ENCODE measurements at regions not wholly inside any gene's neighbourhood (a gene's known extent, or its start where the extent isn't known, plus 50 kb on each side); places are given as distances from the start of the nearest gene placed in this dataset.
"Not testable (repeated sequence)": the region's sequence is repeated elsewhere in the genome, so short reads cannot be mapped to it uniquely, and the experiment has no call there.

- no peak for DNase-seq (ENCODE audit: extremely low read depth in 1 of 2, low read depth in 1 of 2)
Observed at GRCh38 chr14:71804992-71805391, 127.2 kb upstream of the RGS6 start.

GRCh38 chr14:71807049-71807448 lies 125.2 kb upstream of the RGS6 start:
- DNase-seq (ENCODE audit: extremely low read depth in 1 of 2, low read depth in 1 of 2): not testable (repeated sequence)

- not testable (repeated sequence) for DNase-seq (ENCODE audit: extremely low read depth in 1 of 2, low read depth in 1 of 2)
Observed at GRCh38 chr14:71810800-71811199, 121.4 kb upstream of the RGS6 start.

GRCh38 chr14:71812693-71813092 lies 119.5 kb upstream of the RGS6 start:
- DNase-seq (ENCODE audit: extremely low read depth in 1 of 2, low read depth in 1 of 2): no peak

- no peak for DNase-seq (ENCODE audit: extremely low read depth in 1 of 2, low read depth in 1 of 2)
Observed at GRCh38 chr14:71815110-71815509, 117.1 kb upstream of the RGS6 start.

DNA sequence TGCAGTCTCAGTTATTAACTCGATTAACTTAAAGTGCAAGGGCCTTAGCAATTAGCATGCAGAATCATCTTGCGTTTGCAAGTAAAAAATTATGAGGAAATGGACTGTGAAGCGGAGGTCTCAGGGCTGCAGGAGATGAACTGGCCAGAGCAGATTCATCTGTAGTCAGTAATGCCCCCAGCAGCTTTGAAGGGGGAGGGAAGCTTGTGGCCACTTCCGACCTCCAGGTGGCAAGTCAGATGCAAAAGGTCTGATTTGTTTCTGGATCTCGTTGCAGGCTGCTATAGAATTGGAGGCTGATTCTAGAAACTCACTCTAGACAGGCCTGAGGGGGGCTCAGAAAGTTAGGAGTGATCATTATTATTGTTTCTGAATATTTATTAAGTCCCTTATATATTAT lies 107.4 kb upstream of the RGS6 start:
- DNase-seq (ENCODE audit: extremely low read depth in 1 of 2, low read depth in 1 of 2): no peak

- no peak for DNase-seq (ENCODE audit: extremely low read depth in 1 of 2, low read depth in 1 of 2)
Observed at GRCh38 chr14:71833476-71833875, 98.8 kb upstream of the RGS6 start.

DNA sequence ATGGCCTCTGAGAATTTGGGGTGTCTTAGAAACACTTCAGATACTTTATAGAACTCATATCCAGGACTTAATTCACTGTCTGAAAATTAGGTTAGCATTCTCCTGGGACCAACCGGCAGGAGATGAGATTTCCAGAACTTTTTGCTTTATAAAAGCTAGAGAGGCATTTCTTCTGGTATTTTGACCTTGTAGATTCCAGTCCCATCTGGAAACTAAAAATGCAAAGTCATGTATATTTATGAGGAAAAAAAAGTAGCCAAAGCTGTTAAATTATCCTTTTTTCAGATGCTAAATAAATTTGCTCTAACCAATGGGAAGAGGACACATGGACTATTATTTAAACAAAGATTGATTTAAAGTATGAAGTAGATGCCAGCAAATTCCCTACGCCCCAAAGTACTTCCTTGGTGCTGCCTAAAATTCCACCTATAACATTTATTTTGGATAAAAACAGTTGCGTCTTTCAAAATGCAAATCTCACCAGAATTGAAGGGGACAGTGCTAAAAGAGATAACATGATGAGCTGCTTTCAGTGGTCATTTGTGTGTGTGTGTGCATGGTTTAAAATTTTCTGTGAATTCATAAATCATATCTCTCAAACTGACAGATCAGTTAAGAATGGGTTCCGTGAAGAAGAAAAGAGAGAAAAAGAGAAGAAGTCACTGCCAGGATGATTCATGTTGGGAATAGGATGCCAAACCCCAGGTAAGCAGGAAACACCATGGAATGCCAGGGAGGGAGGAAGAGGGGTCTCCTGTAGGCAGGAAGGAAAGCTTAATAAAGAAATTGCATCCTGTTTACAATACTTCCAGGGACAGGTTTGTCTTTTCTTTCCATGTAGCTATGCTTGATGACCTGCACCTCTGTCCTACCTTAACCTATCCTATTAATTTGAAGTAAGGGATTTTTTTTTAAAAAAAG lies 97.7 kb upstream of the RGS6 start:
- DNase-seq (ENCODE audit: extremely low read depth in 1 of 2, low read depth in 1 of 2): no peak

DNA sequence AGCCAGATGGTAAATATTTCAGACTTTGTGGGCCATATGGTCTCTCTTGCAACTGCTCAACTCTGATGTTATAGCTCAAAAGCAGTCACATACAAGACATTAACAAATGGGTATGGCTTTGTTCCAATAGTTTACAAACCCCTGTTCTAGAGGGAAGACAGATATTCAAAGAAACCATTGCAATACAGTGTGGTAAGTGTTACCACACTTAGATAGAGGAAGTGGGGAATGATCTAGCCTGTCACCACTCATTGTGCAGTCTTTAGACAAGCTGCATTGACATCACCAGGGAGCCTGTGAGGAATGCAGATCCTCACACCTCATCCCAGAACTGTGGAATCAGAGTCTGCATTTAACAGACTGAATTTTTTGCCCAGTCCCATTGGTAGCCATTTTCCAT lies 80.0 kb upstream of the RGS6 start:
- no peak for DNase-seq (ENCODE audit: extremely low read depth in 1 of 2, low read depth in 1 of 2)

GRCh38 chr14:71855399-71856036 lies 76.7 kb upstream of the RGS6 start:
- peak; percentile 18 to 37 for DNase-seq (ENCODE audit: extremely low read depth in 1 of 2, low read depth in 1 of 2)

DNA sequence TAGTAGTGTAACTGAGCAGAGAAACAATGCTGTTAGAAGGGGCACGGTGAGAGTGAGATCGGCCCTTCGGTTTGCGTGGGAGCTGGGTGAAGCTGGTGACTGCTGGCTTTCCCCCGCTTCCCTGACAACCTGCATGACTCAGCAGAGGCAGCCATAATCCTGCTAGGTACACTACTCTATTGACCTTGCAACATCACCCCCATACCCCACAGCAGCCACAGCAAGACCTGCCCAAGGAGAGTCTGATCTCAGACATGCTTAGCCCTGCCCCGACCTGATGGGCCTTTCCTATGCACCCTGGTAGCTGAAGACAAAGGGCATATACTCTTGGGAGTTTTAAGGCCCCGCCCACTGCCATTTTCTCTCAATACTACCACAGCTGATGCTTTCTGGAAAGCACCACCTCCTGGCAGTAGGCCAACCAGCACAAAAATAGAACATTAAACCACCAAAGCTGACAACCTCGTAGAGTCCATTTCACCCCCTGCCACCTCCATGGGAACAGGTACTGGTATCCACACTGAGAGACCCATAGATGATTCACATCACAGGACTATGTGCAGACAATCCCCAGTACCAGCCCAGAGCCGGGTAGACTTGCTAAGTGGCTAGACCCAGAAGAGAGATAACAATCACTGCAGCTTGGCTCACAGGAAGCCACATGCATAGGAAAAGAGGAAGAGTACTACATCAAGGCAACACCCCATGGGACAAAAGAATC lies 75.9 kb upstream of the RGS6 start:
- DNase-seq (ENCODE audit: extremely low read depth in 1 of 2, low read depth in 1 of 2): peak in 1 of 2 donors; percentile 2

DNA sequence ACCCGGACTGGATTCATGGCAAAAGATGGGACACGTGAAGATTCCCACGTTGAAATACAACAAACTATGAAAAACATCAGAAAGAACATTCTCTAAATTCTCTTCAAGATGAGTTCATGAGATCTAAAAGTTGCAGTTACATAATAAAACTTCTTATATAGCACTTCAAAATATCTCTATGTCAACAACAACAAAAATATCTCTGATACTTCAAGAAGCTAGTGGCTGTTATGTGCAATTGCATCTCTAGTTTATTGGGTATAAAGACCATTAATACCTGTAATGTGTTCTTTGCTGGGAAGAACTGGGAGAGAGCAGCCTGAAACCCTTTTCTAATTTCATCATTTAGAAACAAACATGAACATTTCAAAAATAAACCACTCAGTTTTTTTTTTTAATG lies 69.2 kb upstream of the RGS6 start:
- no peak for DNase-seq (ENCODE audit: extremely low read depth in 1 of 2, low read depth in 1 of 2)

- no peak for DNase-seq (ENCODE audit: extremely low read depth in 1 of 2, low read depth in 1 of 2)
Observed at GRCh38 chr14:71863766-71864165, 68.5 kb upstream of the RGS6 start.
